PC-3 (cell line): ENCODE measurements at regions not wholly inside any gene's neighbourhood (a gene's known extent, or its start where the extent isn't known, plus 50 kb on each side); places are given as distances from the start of the nearest gene placed in this dataset.

Experiments
- EZH2phosphoT487 ChIP-seq: fragments of 300-600 bp; sonication (generic); IDR thresholded peaks from 2 replicates; pipeline ENCODE4 v1.6.1; 2018; ENCODE audit warnings: mild to moderate bottlenecking, antibody characterized with exemption, low read length, borderline replicate concordance
- TF ChIP-seq, protein P1 (sequence below): fragments of 300-600 bp; sonication (generic); conservative IDR thresholded peaks from 2 replicates; pipeline ENCODE4 v1.5.1; 2017; ENCODE audit warnings: antibody characterized with exemption, low read depth, mild to moderate bottlenecking, low read length

DNA sequence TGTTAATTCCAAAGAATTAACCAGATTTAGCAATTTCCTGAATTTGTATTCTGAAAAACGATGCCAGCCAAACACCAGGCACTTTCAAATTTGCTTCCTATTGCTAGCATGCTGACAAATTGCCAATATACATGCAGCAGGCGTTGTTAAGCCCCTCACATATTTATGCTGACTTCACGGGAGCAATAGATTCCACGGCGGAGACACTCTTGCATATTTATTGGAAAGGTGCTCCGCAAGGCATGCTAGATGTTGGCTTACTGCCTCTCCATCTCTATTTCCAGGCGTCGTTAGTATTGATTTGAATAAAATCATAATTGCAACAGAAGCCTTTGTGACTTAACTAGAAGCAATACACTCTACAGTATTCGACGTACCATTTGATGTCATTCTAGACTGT, 211.0 kb upstream of the IRX5 start:
- TF ChIP-seq, protein P1, sequence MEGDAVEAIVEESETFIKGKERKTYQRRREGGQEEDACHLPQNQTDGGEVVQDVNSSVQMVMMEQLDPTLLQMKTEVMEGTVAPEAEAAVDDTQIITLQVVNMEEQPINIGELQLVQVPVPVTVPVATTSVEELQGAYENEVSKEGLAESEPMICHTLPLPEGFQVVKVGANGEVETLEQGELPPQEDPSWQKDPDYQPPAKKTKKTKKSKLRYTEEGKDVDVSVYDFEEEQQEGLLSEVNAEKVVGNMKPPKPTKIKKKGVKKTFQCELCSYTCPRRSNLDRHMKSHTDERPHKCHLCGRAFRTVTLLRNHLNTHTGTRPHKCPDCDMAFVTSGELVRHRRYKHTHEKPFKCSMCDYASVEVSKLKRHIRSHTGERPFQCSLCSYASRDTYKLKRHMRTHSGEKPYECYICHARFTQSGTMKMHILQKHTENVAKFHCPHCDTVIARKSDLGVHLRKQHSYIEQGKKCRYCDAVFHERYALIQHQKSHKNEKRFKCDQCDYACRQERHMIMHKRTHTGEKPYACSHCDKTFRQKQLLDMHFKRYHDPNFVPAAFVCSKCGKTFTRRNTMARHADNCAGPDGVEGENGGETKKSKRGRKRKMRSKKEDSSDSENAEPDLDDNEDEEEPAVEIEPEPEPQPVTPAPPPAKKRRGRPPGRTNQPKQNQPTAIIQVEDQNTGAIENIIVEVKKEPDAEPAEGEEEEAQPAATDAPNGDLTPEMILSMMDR: no peak
- no peak for TF ChIP-seq EZH2phosphoT487
